Ishikawa (cell line): ENCODE measurements at regions not wholly inside any gene's neighbourhood (a gene's known extent, or its start where the extent isn't known, plus 50 kb on each side); places are given as distances from the start of the nearest gene placed in this dataset.

Experiments
- CEBPB ChIP-seq: IDR thresholded peaks from 2 replicates; pipeline ENCODE4 v1.6.1; 2012
- CREB1 ChIP-seq: IDR thresholded peaks from 2 replicates; pipeline ENCODE4 v1.6.1; 2012; ENCODE audit warnings: low read depth
- EGR1 ChIP-seq: IDR thresholded peaks from 2 replicates; pipeline ENCODE4 v1.6.1; 2012
- EP300 ChIP-seq: IDR thresholded peaks from 2 replicates; pipeline ENCODE4 v1.6.1; 2012; ENCODE audit warnings: borderline replicate concordance
- FOXM1 ChIP-seq: IDR thresholded peaks from 2 replicates; pipeline ENCODE4 v1.6.1; 2012; ENCODE audit warnings: low read depth, borderline replicate concordance
- NFIC ChIP-seq: IDR thresholded peaks from 2 replicates; pipeline ENCODE4 v1.6.1; 2012
- RAD21 ChIP-seq: IDR thresholded peaks from 2 replicates; pipeline ENCODE4 v1.6.1; 2012; ENCODE audit warnings: low read depth
- TAF1 ChIP-seq: IDR thresholded peaks from 2 replicates; pipeline ENCODE4 v1.6.1; 2012; ENCODE audit warnings: low read depth, mild to moderate bottlenecking
- TCF12 ChIP-seq: IDR thresholded peaks from 2 replicates; pipeline ENCODE4 v1.6.1; 2012; ENCODE audit warnings: low read depth
- TEAD4 ChIP-seq: IDR thresholded peaks from 2 replicates; pipeline ENCODE4 v1.6.1; 2012
- YY1 ChIP-seq: IDR thresholded peaks from 2 replicates; pipeline ENCODE4 v1.6.1; 2012; ENCODE audit warnings: low read depth
- ZBTB7A ChIP-seq: IDR thresholded peaks from 2 replicates; pipeline ENCODE4 v1.6.1; 2012; ENCODE audit warnings: low read depth
- TF ChIP-seq, protein P1 (sequence below): IDR thresholded peaks from 2 replicates; pipeline ENCODE4 v1.6.1; 2012; ENCODE audit warnings: low read depth, mild to moderate bottlenecking
- TF ChIP-seq, protein P2 (sequence below): IDR thresholded peaks from 2 replicates; pipeline ENCODE4 v1.6.1; 2012
- TF ChIP-seq, protein P3 (sequence below): IDR thresholded peaks from 2 replicates; pipeline ENCODE4 v1.6.1; 2012

DNA sequence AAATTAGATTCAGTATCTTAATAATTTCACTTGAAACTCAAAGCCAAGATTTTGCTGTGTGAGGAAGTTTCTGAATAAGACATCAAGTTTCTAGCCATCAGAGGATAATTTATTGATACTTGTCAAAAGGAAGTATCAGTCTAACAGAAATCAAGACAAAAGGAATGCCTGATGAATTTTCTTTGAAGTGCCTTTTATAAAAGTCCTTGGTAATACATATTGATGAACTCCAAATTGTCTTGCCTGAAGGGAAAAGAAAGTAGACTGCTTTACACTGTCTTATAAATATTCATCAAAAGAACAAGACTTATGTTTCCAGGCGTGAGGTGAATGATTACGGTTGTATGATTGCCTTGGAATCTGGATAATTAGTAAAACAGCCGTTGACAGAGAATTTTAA is 986.0 kb upstream of the MAP3K7 start:
- TF ChIP-seq EP300 (no peak), EGR1 (no peak), TEAD4 (no peak), FOXM1 (no peak), ZBTB7A (no peak), NFIC (no peak), RAD21 (no peak), TAF1 (no peak), YY1 (no peak), CREB1 (no peak), CEBPB (no peak), TCF12 (no peak)
- TF ChIP-seq, protein P1, sequence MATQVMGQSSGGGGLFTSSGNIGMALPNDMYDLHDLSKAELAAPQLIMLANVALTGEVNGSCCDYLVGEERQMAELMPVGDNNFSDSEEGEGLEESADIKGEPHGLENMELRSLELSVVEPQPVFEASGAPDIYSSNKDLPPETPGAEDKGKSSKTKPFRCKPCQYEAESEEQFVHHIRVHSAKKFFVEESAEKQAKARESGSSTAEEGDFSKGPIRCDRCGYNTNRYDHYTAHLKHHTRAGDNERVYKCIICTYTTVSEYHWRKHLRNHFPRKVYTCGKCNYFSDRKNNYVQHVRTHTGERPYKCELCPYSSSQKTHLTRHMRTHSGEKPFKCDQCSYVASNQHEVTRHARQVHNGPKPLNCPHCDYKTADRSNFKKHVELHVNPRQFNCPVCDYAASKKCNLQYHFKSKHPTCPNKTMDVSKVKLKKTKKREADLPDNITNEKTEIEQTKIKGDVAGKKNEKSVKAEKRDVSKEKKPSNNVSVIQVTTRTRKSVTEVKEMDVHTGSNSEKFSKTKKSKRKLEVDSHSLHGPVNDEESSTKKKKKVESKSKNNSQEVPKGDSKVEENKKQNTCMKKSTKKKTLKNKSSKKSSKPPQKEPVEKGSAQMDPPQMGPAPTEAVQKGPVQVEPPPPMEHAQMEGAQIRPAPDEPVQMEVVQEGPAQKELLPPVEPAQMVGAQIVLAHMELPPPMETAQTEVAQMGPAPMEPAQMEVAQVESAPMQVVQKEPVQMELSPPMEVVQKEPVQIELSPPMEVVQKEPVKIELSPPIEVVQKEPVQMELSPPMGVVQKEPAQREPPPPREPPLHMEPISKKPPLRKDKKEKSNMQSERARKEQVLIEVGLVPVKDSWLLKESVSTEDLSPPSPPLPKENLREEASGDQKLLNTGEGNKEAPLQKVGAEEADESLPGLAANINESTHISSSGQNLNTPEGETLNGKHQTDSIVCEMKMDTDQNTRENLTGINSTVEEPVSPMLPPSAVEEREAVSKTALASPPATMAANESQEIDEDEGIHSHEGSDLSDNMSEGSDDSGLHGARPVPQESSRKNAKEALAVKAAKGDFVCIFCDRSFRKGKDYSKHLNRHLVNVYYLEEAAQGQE, result no peak
- TF ChIP-seq, protein P2, sequence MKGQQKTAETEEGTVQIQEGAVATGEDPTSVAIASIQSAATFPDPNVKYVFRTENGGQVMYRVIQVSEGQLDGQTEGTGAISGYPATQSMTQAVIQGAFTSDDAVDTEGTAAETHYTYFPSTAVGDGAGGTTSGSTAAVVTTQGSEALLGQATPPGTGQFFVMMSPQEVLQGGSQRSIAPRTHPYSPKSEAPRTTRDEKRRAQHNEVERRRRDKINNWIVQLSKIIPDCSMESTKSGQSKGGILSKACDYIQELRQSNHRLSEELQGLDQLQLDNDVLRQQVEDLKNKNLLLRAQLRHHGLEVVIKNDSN, result no peak
- TF ChIP-seq, protein P3, sequence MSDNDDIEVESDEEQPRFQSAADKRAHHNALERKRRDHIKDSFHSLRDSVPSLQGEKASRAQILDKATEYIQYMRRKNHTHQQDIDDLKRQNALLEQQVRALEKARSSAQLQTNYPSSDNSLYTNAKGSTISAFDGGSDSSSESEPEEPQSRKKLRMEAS, result no peak

DNA sequence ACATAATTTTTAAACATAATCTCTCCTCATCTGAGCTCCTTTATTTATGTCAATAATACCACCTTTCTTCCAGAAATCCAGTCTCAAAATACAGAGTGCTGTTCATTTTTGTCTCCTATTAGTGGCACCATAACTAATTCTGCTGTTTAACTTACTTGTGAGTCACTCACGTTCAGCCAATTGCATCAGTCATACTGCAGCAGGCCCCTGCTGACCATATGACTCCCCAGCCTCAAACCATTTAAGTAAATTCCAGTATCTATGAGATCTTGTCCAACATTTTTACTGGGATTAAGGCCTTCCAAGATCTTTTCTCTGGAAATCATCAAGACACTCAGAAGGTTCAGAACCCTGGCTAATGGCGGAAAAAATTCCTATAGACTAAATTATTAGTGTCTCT is 982.2 kb upstream of the MAP3K7 start:
- TF ChIP-seq, protein P2, result no peak
- no peak for TF ChIP-seq FOXM1
- TF ChIP-seq, protein P1, result no peak
- TF ChIP-seq EP300, result no peak
- TF ChIP-seq ZBTB7A, result no peak
- TF ChIP-seq EGR1, result no peak
- TF ChIP-seq TEAD4, result no peak
- TF ChIP-seq TAF1, result no peak
- TF ChIP-seq NFIC, result no peak
- TF ChIP-seq YY1, result no peak
- no peak for TF ChIP-seq TCF12
- no peak for TF ChIP-seq CEBPB
- TF ChIP-seq, protein P3, result no peak

DNA sequence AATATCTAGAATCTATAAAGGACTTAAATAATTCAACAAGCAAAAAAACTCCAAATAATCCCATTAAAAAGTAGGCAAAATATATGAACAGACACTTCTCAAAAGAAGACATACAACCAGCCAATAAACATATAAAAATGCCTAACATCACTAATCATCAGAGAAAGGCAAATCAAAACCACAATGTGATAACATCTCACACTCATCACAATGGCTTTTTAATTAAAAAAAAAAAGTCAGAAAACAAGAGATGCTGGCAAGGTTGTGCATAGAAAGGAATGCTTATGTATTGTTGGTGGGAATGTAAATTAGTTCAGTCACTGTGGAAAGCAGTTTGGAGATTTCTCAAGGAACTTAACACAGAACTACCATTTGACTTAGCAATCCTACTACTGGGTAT is 979.6 kb upstream of the MAP3K7 start:
- TF ChIP-seq TAF1, result no peak
- TF ChIP-seq, protein P2, result no peak

DNA sequence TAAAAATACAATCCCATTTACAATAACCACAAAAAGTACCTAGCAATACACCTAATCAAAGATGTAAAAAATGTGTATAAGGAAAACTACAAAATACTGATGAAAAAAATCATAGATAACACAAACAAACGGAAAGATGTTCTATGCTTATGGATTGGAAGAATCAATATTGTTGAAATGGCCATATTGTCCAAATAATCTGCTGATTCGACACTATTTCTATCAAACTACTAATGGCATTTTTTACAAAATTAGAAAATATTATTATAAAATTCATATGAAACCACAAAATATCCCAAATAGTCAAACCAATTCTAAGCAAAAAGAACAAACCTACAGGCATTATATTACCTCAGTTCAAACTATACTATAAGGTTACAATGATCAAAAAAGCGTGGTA is 978.3 kb upstream of the MAP3K7 start:
- TF ChIP-seq TCF12, result no peak
- TF ChIP-seq EGR1, result no peak
- TF ChIP-seq CREB1, result no peak
- TF ChIP-seq, protein P3, result no peak
- TF ChIP-seq FOXM1, result no peak

DNA sequence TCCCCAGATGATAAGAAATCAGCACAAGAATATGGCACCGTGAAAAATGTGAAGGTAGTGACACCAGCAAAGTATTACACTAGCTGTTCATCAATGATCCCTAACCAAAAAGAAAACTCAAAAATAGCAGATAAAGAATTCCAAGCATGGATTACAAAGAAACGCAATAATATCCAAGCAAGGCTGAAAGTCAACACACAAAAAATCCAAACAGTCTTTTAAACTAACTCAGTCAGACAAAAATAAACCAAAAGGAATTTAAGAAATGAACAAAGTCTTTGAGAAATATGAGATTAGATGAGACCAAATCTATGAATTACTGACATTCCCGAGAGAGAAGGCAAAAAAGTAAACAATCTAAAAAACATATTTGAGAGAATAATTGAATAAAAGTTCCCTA is 976.1 kb upstream of the MAP3K7 start:
- TF ChIP-seq EGR1, result no peak
- TF ChIP-seq RAD21, result no peak
- no peak for TF ChIP-seq CREB1
- TF ChIP-seq ZBTB7A, result no peak
- TF ChIP-seq TCF12, result no peak
- no peak for TF ChIP-seq TAF1
- TF ChIP-seq FOXM1, result no peak
- no peak for TF ChIP-seq YY1
- no peak for TF ChIP-seq NFIC
- TF ChIP-seq, protein P1, result no peak
- TF ChIP-seq, protein P2, result no peak
- TF ChIP-seq EP300, result no peak
- TF ChIP-seq TEAD4, result no peak
- TF ChIP-seq, protein P3, result no peak
- no peak for TF ChIP-seq CEBPB
